Omental fat pad (tissue), 3 donors: ENCODE measurements at regions not wholly inside any gene's neighbourhood (a gene's known extent, or its start where the extent isn't known, plus 50 kb on each side); places are given as distances from the start of the nearest gene placed in this dataset.

Source experiments
- ATAC-seq: fragments of 150-250 bp; one replicate; pipeline ENCODE4 v1.9.1; 2016; ENCODE audit warnings: mild to moderate bottlenecking, moderate library complexity; ENCODE audit not compliant: low FRiP score
- DNase-seq: peaks from one replicate; pipeline ENCODE4 v3.0.0-alpha.2; 2019; ENCODE audit warnings: low spot score
- CTCF ChIP-seq, 3 donors: fragments of 450-650 bp; IDR thresholded peaks; one replicate each; pipeline ENCODE4 v1.5.1; 2016 to 2017; ENCODE audit warnings: antibody characterized with exemption in 3 of 3, mild to moderate bottlenecking in 3 of 3, moderate library complexity in 2 of 3

GRCh38 chr3:75981401-75981800 lies 196.1 kb upstream of the ZNF717 start:
- ATAC-seq = no peak

GRCh38 chr3:75982151-75982550 lies 196.8 kb upstream of the ZNF717 start:
- no peak for TF ChIP-seq CTCF (IDR thresholded peaks at IDR 0.05)
- DNase-seq (no peak), ATAC-seq (no peak)

More at GRCh38 chr3:75981401-75981800, 196.1 kb upstream of the ZNF717 start:
- TF ChIP-seq CTCF (IDR thresholded peaks at IDR 0.05) = no peak
- no peak for DNase-seq

DNA sequence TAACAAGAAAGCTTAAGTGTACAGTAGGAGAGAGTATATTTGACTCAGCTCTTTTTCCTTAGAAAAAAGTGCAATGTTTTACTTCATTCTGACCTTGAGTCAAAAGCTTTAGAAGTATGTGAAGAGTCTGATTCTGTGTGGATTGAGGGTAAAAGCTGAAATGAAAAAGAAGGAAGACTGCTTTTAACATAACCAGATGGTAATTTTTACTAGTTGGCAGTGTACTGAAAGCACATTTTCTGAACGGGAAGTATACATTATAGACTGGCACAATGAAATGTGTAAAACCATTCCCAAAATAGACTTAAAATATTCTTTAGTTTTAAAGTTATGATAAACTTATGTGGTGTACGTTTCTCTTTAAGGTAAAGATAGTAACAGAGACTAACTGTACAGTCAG lies 197.8 kb upstream of the ZNF717 start:
- TF ChIP-seq CTCF (IDR thresholded peaks at IDR 0.05) = no peak
- DNase-seq (no peak), ATAC-seq (no peak)

DNA sequence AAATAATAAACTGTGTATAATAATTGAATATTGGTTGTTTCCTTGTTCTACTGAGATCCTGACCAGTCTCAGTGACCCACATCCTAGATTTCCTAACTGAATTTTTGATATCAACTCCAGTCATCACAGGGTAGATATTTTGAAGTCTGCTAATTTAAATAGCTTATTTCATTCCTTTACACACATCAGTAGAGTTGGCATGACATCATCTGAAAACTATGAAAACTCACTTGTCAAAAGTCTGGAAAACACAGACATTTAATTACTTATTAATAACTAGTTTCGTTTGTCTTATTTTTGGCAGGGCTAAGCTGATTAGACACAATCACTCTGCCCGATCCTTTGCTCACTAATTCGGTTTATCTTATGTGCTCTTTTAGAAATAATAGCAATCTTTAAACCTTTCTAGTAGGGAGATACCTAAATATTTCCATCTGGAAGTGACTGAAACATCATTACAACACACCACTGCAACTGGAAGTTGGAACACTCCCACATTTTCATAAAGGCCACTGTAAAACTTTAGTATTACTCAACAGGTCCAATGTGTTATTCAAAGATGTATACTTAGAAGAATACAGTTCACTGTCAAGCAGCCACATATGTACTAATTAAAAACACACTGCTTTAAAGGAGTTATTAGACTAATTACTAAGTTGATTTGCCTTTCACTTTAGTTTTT lies 198.4 kb upstream of the ZNF717 start:
- DNase-seq = no peak
- no peak for ATAC-seq
- no peak for TF ChIP-seq CTCF (IDR thresholded peaks at IDR 0.05)

- ATAC-seq (no peak), DNase-seq (no peak)
- TF ChIP-seq CTCF (IDR thresholded peaks at IDR 0.05) = no peak
Measured at GRCh38 chr3:75985432-75985831, 200.1 kb upstream of the ZNF717 start.

- DNase-seq (no peak), ATAC-seq (no peak)
- no peak for TF ChIP-seq CTCF (IDR thresholded peaks at IDR 0.05)
Measured at GRCh38 chr3:76010252-76010651, 224.9 kb upstream of the ZNF717 start.

GRCh38 chr3:76011121-76011520 lies 225.8 kb upstream of the ZNF717 start:
- no peak for TF ChIP-seq CTCF (IDR thresholded peaks at IDR 0.05)
- no peak for DNase-seq
- ATAC-seq = no peak
